ENCODE measurements at regions not wholly inside any gene's neighbourhood (a gene's known extent, or its start where the extent isn't known, plus 50 kb on each side); places are given as distances from the start of the nearest gene placed in this dataset.
"Not testable (repeated sequence)": the region's sequence is repeated elsewhere in the genome, so short reads cannot be mapped to it uniquely, and the experiment has no call there.

GRCh38 chr6:25188232-25188631, 90.9 kb upstream of the CARMIL1 start:
- Mint-ChIP-seq H3K27ac (no peak overlapping the region), H3K27me3 (peaks cover 33% of the 10 kb centered on the region), H3K4me1 (no peaks in the 10 kb centered on the region), H3K4me3 (no peak overlapping the region), H3K9me3 (no peaks in the 10 kb centered on the region), H3K36me3 (ENCODE audit: low read depth) (no peaks in the 10 kb centered on the region)
- no peak for DNase-seq
- ChIA-PET CTCF (interaction anchor here (0.6 to 0.7 kb wide), 2 partner anchors 19 to 161 kb away, joined by 3 to 5 read pairs; no protein-coding TSS in a partner anchor), POLR2A (no interaction called here)

DNA sequence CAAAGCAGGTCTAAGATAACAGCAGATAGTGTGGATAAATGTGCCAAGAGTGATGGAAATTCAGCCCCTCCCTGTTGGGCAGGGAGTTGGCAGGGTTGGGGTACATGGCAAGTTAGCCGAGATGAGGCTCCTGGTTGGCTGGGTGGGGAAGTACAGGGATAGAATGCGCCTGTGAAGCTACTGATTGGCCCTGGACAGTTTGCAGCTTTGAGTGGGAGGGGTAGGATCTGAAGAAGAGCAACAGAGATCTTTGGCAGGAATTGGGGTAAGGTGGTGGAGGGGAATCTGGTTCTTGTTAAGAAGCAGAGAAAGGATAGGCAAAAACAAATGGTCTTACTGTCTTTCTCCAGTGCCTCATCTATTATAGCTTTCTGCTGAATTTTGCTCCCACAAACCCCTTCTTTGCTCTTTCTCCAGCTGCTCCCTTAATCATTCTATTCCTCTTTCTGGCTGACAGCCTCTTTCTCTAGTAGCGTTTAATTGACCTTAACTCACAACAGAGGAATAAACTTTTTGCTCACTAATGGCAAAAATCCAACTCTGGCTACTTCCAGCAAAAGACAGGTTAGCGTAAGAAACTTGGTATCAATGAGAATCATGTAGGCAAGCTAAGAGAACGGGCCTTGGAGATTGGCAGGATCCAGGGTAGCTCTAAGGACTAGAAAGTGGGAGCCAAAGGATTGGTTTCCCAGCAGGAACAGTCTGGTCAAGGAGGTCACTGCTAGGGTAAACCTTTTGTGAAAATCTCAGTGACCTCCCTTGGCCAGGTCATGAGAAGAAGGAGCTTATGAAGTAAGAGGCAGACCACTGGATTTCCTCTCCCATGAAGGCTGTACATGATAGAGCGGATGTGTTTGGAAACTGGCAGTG, 86.3 kb upstream of the CARMIL1 start:
- DNase-seq: no peak
- ChIA-PET POLR2A (no interaction called here), CTCF (interaction anchor here (0.9 kb wide), 1 partner anchor 150 kb away, joined by 3 read pairs; no protein-coding TSS in a partner anchor)
- H3K9me3 Mint-ChIP-seq: peaks cover 2% of the 10 kb centered on the region
- H3K36me3 Mint-ChIP-seq (ENCODE audit: low read depth): no peaks in the 10 kb centered on the region
- no peak overlapping the region for H3K4me3 Mint-ChIP-seq
- peaks cover 21% of the 10 kb centered on the region for H3K27me3 Mint-ChIP-seq
- H3K27ac Mint-ChIP-seq: no peak overlapping the region
- H3K4me1 Mint-ChIP-seq: no peaks in the 10 kb centered on the region

GRCh38 chr6:25193460-25194171, 85.6 kb upstream of the CARMIL1 start:
- no peak overlapping the region for H3K27ac Mint-ChIP-seq
- H3K4me1 Mint-ChIP-seq: no peaks in the 10 kb centered on the region
- ChIA-PET POLR2A (no interaction called here), CTCF (no interaction called here)
- no peaks in the 10 kb centered on the region for H3K36me3 Mint-ChIP-seq (ENCODE audit: low read depth)
- no peak for DNase-seq
- H3K27me3 Mint-ChIP-seq: peaks cover 17% of the 10 kb centered on the region
- H3K9me3 Mint-ChIP-seq: peaks cover 5% of the 10 kb centered on the region
- no peak overlapping the region for H3K4me3 Mint-ChIP-seq

DNA sequence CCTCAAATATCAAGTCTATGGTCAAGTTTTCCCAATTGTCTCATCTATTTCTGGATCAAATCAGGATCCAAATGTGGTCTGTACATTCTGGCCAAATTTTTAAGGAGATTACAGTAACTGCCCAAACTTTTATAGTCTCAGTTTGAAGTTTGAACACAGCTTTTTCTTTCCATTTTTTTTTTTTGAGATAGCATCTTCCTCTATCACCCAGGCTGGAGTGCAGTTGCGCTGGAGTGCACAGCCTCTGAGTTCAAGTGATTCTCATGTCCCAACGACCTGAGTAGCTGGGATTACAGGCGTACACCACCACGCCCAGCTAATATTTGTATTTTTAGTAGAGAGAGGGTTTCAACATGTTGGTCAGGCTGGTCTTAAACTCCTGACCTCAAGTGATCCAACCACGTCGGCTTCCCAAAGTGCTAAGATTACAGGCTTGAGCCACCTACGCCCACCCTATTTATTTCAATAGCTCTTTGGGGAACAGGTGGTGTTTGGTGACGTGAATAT, 84.9 kb upstream of the CARMIL1 start:
- Mint-ChIP-seq H3K4me1 (no peaks in the 10 kb centered on the region), H3K9me3 (peaks cover 9% of the 10 kb centered on the region), H3K27ac (no peak overlapping the region), H3K36me3 (ENCODE audit: low read depth) (no peaks in the 10 kb centered on the region), H3K4me3 (no peak overlapping the region), H3K27me3 (peaks cover 17% of the 10 kb centered on the region)
- DNase-seq: no peak
- ChIA-PET CTCF (interaction anchor here (0.6 kb wide), 1 partner anchor 65 kb away, joined by 4 read pairs; no protein-coding TSS in a partner anchor), POLR2A (no interaction called here)

GRCh38 chr6:25196464-25196863, 82.7 kb upstream of the CARMIL1 start:
- no peak overlapping the region for H3K4me3 Mint-ChIP-seq
- no peaks in the 10 kb centered on the region for H3K36me3 Mint-ChIP-seq (ENCODE audit: low read depth)
- peaks cover 13% of the 10 kb centered on the region for H3K27me3 Mint-ChIP-seq
- no peaks in the 10 kb centered on the region for H3K4me1 Mint-ChIP-seq
- no peak overlapping the region for H3K27ac Mint-ChIP-seq
- H3K9me3 Mint-ChIP-seq: peaks cover 9% of the 10 kb centered on the region
- DNase-seq: no peak
- CTCF ChIA-PET: no interaction called here
- POLR2A ChIA-PET: no interaction called here

- CTCF ChIA-PET: no interaction called here
- H3K36me3 Mint-ChIP-seq (ENCODE audit: low read depth): no peaks in the 10 kb centered on the region
- no peak overlapping the region for H3K27ac Mint-ChIP-seq
- peaks cover 11% of the 10 kb centered on the region for H3K27me3 Mint-ChIP-seq
- POLR2A ChIA-PET: no interaction called here
- no peak overlapping the region for H3K4me3 Mint-ChIP-seq
- H3K4me1 Mint-ChIP-seq: no peaks in the 10 kb centered on the region
- H3K9me3 Mint-ChIP-seq: peaks cover 9% of the 10 kb centered on the region
- no peak for DNase-seq
These were observed 82.1 kb upstream of the CARMIL1 start for GRCh38 chr6:25197111-25197510.

DNA sequence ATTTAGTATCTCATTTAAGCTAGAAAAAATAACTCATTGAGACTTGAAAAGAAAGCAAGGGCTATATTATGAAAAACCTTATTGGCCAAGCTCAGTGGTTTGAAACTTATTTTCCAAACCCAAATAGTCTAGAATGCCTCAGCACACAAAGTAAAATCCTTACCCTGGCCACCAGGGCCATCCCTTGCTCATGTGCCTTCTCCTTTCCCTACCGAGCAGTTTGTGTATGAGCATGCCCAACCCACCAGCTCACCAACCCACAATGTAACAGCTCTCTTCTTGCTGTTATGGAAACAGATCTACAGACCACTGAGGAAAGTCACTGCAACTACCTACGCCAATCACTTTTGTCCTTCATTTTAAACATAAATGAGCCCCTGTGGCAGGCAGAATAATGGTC, 79.6 kb upstream of the CARMIL1 start:
- peaks cover 6% of the 10 kb centered on the region for H3K27me3 Mint-ChIP-seq
- no peak overlapping the region for H3K27ac Mint-ChIP-seq
- no peak for DNase-seq
- H3K36me3 Mint-ChIP-seq (ENCODE audit: low read depth): no peaks in the 10 kb centered on the region
- H3K4me3 Mint-ChIP-seq: no peak overlapping the region
- H3K9me3 Mint-ChIP-seq: peaks cover 9% of the 10 kb centered on the region
- POLR2A ChIA-PET: no interaction called here
- CTCF ChIA-PET: interaction anchor here (1.0 kb wide), 1 partner anchor 20 kb away, joined by 3 read pairs; no protein-coding TSS in a partner anchor
- H3K4me1 Mint-ChIP-seq: no peaks in the 10 kb centered on the region

- Mint-ChIP-seq H3K4me3 (no peak overlapping the region), H3K36me3 (ENCODE audit: low read depth) (no peaks in the 10 kb centered on the region), H3K9me3 (peaks cover 9% of the 10 kb centered on the region), H3K27ac (no peak overlapping the region), H3K27me3 (peaks cover 6% of the 10 kb centered on the region), H3K4me1 (no peaks in the 10 kb centered on the region)
- no peak for DNase-seq
- POLR2A ChIA-PET: no interaction called here
- CTCF ChIA-PET: no interaction called here
These were observed 76.7 kb upstream of the CARMIL1 start for GRCh38 chr6:25202504-25202903.

GRCh38 chr6:25205629-25206028, 73.5 kb upstream of the CARMIL1 start:
- Mint-ChIP-seq H3K4me1 (no peaks in the 10 kb centered on the region), H3K36me3 (ENCODE audit: low read depth) (peaks cover 3% of the 10 kb centered on the region), H3K9me3 (peaks cover 9% of the 10 kb centered on the region), H3K4me3 (no peak overlapping the region), H3K27me3 (peaks cover 19% of the 10 kb centered on the region), H3K27ac (no peak overlapping the region)
- POLR2A ChIA-PET: no interaction called here
- DNase-seq: no peak
- CTCF ChIA-PET: no interaction called here

DNA sequence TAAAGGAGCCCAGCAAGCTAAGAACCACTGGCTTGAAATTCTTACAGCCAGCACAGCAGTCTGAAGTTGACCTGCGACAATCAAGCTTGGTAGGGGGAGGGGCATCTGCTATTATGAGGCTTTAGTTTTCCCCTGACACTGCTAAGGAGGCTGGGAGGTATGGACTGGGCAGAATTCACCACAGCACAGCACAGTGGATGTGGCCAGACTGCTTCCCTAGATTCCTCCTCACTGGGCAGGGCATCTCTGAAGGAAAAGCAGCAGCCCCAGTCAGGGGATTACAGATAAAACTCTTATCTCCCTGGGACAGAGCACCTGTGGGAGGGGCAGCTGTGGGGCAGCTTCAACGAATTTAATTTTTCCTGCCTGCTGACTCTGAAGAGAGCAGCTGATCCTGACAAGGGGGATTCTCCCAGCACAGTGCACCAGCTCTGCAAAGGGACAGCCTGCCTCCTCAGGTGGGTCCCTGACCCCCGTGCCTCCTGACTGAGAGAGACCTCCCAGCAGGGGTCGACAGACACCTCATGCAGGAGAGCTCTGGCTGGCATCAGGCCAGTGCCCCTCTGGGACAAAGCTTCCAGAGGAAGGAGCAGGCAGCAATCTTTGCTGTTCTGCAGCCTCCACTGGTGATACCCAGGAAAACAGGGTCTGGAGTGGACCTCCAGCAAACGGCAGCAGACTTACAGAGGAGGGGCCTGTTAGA, 71.6 kb upstream of the CARMIL1 start:
- peaks cover 35% of the 10 kb centered on the region for H3K27me3 Mint-ChIP-seq
- CTCF ChIA-PET: interaction anchor here (1.3 kb wide), 1 partner anchor 15 kb away, joined by 3 read pairs; no protein-coding TSS in a partner anchor
- H3K27ac Mint-ChIP-seq; H3K4me1 Mint-ChIP-seq; H3K36me3 Mint-ChIP-seq (ENCODE audit: low read depth); POLR2A ChIA-PET; H3K4me3 Mint-ChIP-seq; DNase-seq; H3K9me3 Mint-ChIP-seq: not testable (repeated sequence)

DNA sequence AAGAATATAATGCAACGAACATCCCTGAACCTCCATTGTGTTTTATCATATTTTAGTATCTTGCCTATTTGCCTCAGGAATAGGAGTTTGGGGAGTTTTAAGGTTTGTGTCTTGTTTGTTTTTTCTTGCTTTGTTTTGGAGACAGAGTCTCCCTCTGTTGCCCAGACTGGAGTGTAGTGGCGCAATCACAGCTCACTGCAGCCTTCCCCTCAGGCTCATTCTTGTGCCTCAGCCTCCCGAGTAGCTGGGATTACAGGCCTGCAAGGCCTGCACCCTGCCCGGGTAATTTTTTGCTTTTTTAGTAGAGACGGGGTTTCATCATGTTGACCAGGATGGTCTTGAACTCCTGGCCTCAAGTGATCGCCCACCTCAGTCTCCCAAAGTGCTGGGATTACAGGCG, 63.3 kb upstream of the CARMIL1 start:
- Mint-ChIP-seq H3K27me3 (peaks cover 15% of the 10 kb centered on the region), H3K4me1 (no peaks in the 10 kb centered on the region), H3K27ac (no peak overlapping the region), H3K9me3 (no peaks in the 10 kb centered on the region), H3K4me3 (no peak overlapping the region), H3K36me3 (ENCODE audit: low read depth) (no peaks in the 10 kb centered on the region)
- DNase-seq: no peak
- ChIA-PET CTCF (no interaction called here), POLR2A (no interaction called here)

- Mint-ChIP-seq H3K4me1 (no peaks in the 10 kb centered on the region), H3K27me3 (peaks cover 1% of the 10 kb centered on the region), H3K27ac (no peak overlapping the region), H3K36me3 (ENCODE audit: low read depth) (no peaks in the 10 kb centered on the region), H3K4me3 (no peak overlapping the region), H3K9me3 (no peaks in the 10 kb centered on the region)
- CTCF ChIA-PET: interaction anchor here (1.3 kb wide), 1 partner anchor 339 kb away, joined by 4 read pairs; no protein-coding TSS in a partner anchor
- POLR2A ChIA-PET: no interaction called here
- DNase-seq: no peak
These were observed 61.9 kb upstream of the CARMIL1 start for GRCh38 chr6:25217302-25217701.

- no peaks in the 10 kb centered on the region for H3K27me3 Mint-ChIP-seq
- POLR2A ChIA-PET: no interaction called here
- no peaks in the 10 kb centered on the region for H3K36me3 Mint-ChIP-seq (ENCODE audit: low read depth)
- no peaks in the 10 kb centered on the region for H3K4me1 Mint-ChIP-seq
- no peaks in the 10 kb centered on the region for H3K9me3 Mint-ChIP-seq
- CTCF ChIA-PET: interaction anchor here (1.3 kb wide), 1 partner anchor 339 kb away, joined by 4 read pairs; no protein-coding TSS in a partner anchor
- no peak overlapping the region for H3K27ac Mint-ChIP-seq
- no peak overlapping the region for H3K4me3 Mint-ChIP-seq
- no peak for DNase-seq
These were observed 61.3 kb upstream of the CARMIL1 start for GRCh38 chr6:25217829-25218228.

Data from activated CD4-positive, alpha-beta T cell treated with anti-CD3 and anti-CD28 coated beads, Interleukin-2, amount 10 ng/mL, durations not matched to agents 7 days and 5 days (primary cell).